Brain microvascular endothelial cell (primary cell): ENCODE measurements at regions not wholly inside any gene's neighbourhood (a gene's known extent, or its start where the extent isn't known, plus 50 kb on each side); places are given as distances from the start of the nearest gene placed in this dataset.

ENCODE experiments used
- DNase-seq: peaks from one replicate; pipeline ENCODE4 v3.0.0-alpha.2; 2020
- H3K27ac ChIP-seq: fragments of 250-450 bp; sonication (Bioruptor Pico); 2 replicates; pipeline ENCODE4 v1.5.1; 2020; ENCODE audit warnings: mild to moderate bottlenecking, moderate library complexity
- H3K27me3 ChIP-seq: fragments of 250-450 bp; sonication (Bioruptor Pico); replicated peaks from 2 replicates; pipeline ENCODE4 v1.5.1; 2020; ENCODE audit warnings: mild to moderate bottlenecking
- H3K36me3 ChIP-seq: fragments of 250-450 bp; sonication (Bioruptor Pico); replicated peaks from 2 replicates; pipeline ENCODE4 v1.5.1; 2020; ENCODE audit warnings: mild to moderate bottlenecking
- H3K4me3 ChIP-seq: 2 replicates; pipeline ENCODE4 v1.5.1; 2011; ENCODE audit warnings: low read depth, mild to moderate bottlenecking, control low read depth, low read length, moderate library complexity
- in situ Hi-C: cut with HindIII; loops from 2 replicates; pipeline ENCODE4 v1.10.0; 2017; ENCODE audit warnings: low sequenced_read_pairs, low pct_ligation_motif_present
- TF ChIP-seq, protein P1 (sequence below): IDR thresholded peaks from 2 replicates; pipeline ENCODE4 v1.5.1; 2011; ENCODE audit warnings: low read depth, mild to moderate bottlenecking, moderate library complexity, low read length, control low read depth, inconsistent platforms; ENCODE audit errors: missing control alignments

DNA sequence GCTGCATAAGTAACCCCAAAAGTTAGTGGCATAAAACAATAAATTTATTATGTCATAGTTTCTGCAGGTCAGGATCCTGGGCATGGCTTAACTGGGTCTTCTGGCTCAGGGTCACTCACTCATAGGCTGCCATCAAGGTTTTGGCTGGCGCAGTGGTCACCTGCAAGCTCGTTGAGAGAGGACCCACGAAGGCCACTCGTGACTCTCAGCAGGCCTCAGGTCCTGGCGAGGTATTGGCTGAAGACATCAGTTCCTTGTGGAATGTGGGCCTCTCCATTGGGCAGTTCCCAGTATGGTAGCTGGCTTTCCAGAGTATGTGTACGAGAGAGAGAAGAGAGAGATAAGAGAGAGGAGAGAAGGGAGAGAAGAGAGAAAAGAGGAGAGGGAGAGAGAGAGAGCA is 138.3 kb upstream of the KLF14 start:
- in situ Hi-C loops: no loop called here
- H3K4me3 ChIP-seq: no peak overlapping the region
- no peak overlapping the region for H3K27ac ChIP-seq
- no peaks in the 10 kb centered on the region for H3K27me3 ChIP-seq
- DNase-seq: no peak
- peaks cover 67% of the 10 kb centered on the region for H3K36me3 ChIP-seq
- TF ChIP-seq, protein P1, sequence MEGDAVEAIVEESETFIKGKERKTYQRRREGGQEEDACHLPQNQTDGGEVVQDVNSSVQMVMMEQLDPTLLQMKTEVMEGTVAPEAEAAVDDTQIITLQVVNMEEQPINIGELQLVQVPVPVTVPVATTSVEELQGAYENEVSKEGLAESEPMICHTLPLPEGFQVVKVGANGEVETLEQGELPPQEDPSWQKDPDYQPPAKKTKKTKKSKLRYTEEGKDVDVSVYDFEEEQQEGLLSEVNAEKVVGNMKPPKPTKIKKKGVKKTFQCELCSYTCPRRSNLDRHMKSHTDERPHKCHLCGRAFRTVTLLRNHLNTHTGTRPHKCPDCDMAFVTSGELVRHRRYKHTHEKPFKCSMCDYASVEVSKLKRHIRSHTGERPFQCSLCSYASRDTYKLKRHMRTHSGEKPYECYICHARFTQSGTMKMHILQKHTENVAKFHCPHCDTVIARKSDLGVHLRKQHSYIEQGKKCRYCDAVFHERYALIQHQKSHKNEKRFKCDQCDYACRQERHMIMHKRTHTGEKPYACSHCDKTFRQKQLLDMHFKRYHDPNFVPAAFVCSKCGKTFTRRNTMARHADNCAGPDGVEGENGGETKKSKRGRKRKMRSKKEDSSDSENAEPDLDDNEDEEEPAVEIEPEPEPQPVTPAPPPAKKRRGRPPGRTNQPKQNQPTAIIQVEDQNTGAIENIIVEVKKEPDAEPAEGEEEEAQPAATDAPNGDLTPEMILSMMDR: no peak

- no peak for DNase-seq
- Histone ChIP-seq H3K36me3 (peaks cover 68% of the 10 kb centered on the region), H3K27me3 (no peaks in the 10 kb centered on the region), H3K27ac (no peak overlapping the region), H3K4me3 (no peak overlapping the region)
- TF ChIP-seq, protein P1: no peak
- in situ Hi-C loops: no loop called here
These were observed 138.9 kb upstream of the KLF14 start for GRCh38 chr7:130872756-130873448.

DNA sequence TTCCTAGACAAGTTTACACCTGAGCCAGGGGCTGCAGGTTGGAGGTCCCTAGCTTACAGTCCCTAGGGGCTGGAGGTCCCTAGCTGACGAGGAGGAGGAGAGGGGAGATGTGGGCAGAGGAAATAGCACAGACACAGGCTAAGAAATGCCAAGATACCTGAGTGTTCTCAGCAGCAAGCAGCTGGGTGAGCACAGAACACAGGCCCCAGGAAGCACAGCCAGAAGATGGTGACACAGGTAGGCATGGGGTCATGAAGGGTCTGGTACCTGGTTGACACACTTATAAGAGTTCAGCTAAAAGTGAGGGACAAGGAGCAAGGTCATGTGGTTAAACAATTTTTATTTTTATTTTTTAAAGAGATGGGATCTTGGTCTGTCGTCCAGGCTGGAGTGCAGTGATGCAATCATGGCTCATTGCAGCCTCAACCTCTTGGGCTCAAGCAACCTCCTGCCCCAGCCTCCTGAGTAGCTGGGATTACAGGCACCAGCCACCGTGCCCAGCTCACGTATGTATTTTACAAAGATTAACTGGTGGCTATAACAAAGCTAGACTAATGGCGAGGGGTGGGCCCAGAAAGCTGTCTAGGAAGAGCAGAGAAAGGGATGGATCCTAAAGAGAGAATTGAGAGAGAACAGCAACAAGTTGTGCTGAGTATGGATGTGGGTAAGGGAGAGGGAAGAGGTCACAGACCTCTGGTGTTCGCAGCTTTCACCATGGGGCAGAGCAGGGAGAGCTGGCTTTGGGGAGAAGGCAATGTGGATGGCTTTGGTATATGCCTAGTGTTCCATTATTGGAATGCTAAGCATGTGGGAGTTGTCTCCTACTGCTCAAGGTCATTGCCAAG is 140.3 kb upstream of the KLF14 start:
- no peak for DNase-seq
- no peak overlapping the region for H3K27ac ChIP-seq
- TF ChIP-seq, protein P1: no peak
- no peaks in the 10 kb centered on the region for H3K27me3 ChIP-seq
- in situ Hi-C loops: no loop called here
- peaks cover 71% of the 10 kb centered on the region for H3K36me3 ChIP-seq
- H3K4me3 ChIP-seq: no peak overlapping the region

DNA sequence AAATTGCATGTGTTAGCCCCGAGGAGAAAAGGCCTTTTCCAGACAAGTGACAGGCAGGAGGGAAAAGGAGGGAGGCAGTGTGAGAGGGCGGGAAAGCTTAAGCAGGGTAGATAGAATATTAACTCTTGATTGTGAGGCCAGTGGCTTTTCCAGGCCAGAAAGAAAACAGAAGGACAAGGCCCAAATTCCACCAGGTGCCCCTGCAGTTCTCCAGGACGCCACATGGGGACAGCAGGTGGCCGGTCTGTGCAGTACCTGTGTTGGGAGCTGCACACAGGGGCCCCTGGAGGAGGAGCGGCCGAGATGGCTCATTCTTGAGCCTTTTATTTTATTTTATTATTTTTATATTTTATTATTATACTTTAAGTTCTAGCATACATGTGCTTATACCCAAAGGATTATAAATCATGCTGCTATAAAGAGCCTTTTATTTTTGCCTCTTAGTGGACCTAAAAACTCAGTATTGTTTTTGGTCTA is 141.3 kb upstream of the KLF14 start:
- Histone ChIP-seq H3K4me3 (no peak overlapping the region), H3K36me3 (peaks cover 71% of the 10 kb centered on the region), H3K27me3 (no peaks in the 10 kb centered on the region), H3K27ac (no peak overlapping the region)
- DNase-seq: no peak
- in situ Hi-C loops: no loop called here
- TF ChIP-seq, protein P1: peak; percentile 88

- no peaks in the 10 kb centered on the region for H3K27me3 ChIP-seq
- DNase-seq: no peak
- H3K36me3 ChIP-seq: peaks cover 72% of the 10 kb centered on the region
- no peak overlapping the region for H3K27ac ChIP-seq
- in situ Hi-C loops: no loop called here
- H3K4me3 ChIP-seq: no peak overlapping the region
- TF ChIP-seq, protein P1: no peak
These were observed 141.9 kb upstream of the KLF14 start for GRCh38 chr7:130875901-130876300.
